HG02970 (cell line): ENCODE measurements at regions not wholly inside any gene's neighbourhood (a gene's known extent, or its start where the extent isn't known, plus 50 kb on each side); places are given as distances from the start of the nearest gene placed in this dataset.

Experiments used
- ATAC-seq: cut with Tn5 transposase; IDR thresholded peaks from one replicate; pipeline ENCODE4 v1.9.1; 2021; ENCODE audit warnings: mild to moderate bottlenecking, moderate library complexity, moderate number of reproducible peaks; ENCODE audit not compliant: unreplicated experiment, low FRiP score

- no peak for ATAC-seq
These were observed 313.9 kb upstream of the CCDC54 start for GRCh38 chr3:107063351-107063750.

GRCh38 chr3:107064405-107065060, 312.7 kb upstream of the CCDC54 start:
- peak; percentile 95 for ATAC-seq

- ATAC-seq = no peak
These were observed 312.0 kb upstream of the CCDC54 start for GRCh38 chr3:107065094-107065861.

DNA sequence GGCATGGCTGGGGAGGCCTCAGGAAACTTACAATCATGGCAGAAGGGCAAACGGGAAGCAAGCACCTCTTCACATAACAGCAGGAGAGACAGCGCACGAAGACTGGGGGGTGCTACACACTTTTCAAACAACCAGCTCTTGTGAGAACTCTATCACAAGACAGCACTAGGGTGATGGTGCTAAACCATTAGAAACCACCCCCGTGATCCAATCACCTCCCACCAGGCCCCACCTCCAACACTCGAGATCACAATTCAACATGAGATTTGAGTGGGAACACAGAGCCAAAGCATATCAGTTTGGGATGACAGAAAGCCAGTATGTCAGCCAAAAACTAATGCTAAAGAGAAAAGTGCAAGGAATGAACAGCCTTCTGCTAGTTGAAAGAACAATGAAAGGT, 309.8 kb upstream of the CCDC54 start:
- no peak for ATAC-seq

DNA sequence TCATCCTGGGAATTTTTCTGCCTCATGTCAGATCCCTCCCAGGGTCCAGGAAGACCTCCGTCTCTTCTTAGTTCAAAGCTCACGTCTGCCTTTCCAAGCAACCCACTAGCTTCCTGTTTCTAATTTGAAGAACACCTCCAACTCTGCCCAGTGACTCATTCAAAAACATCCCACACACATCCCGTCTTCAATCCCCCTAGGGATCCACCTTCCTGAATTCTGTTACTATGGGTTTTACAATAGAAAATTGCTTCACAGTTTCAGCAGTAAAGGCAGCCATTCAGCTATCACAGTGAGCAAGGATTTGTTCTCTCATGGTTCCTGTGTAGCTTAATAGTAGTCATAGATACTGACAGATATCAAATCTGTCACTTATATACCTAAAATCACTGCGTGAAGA, 308.3 kb upstream of the CCDC54 start:
- ATAC-seq = no peak

DNA sequence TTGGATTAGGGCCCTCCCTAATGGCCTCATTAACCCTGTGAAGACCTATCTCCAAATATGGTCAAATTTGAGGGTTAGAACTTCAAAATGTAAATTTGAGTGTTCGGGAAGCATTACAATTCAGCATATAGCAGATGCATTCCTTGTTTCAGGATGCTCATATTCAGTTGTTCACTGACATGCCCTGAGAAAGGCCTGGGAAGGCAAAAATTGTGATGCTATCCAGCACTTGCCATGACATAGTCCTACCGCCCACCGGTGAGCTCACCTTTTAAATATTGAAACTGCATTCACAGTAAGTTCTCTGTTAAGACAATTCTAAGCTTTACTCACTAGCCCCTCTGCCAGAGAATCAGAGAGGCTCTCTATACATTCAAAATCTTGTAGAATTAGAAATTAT, 300.3 kb upstream of the CCDC54 start:
- ATAC-seq = no peak

- ATAC-seq = no peak
These were observed 299.8 kb upstream of the CCDC54 start for GRCh38 chr3:107077391-107077790.

GRCh38 chr3:107082527-107082926, 294.7 kb upstream of the CCDC54 start:
- no peak for ATAC-seq

DNA sequence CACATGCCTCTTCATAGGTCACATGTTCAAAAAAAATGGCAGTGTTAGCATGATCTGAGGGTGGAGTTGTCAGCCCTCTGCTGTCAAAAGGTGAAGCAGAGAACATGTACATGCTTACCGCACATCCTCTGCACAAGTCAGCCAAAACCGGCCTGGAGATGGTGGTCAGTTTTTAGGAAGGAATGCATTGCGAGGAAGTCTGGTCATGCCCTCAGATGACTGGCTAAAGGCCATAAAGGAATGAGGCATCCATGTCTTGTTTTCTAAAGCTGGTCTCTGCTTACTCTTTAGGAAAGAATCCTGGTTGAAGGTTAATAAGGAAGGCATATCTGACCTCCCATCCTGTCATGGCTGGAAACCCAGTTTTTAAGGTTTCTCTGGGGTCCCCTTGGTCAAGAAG, 292.0 kb upstream of the CCDC54 start:
- ATAC-seq = no peak

DNA sequence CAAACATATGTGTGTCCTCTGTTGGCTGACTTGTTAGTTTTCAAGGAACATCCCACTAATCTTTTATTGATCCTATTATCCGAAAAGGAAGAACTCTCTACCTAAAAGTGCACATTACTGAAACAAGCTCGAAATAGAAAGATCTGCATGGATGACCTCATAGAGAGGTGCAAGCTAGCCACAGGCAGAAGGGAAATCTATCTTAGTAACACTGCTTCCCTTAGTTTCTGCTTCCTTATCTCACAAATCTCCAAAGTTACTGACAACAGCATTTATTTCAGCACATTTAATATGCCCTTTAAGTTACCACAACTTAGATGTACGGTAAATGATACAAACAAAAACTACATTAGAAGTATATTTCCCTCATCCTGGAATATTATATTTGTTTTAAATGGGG, 285.1 kb upstream of the CCDC54 start:
- no peak for ATAC-seq

GRCh38 chr3:107098864-107099263, 278.4 kb upstream of the CCDC54 start:
- no peak for ATAC-seq

DNA sequence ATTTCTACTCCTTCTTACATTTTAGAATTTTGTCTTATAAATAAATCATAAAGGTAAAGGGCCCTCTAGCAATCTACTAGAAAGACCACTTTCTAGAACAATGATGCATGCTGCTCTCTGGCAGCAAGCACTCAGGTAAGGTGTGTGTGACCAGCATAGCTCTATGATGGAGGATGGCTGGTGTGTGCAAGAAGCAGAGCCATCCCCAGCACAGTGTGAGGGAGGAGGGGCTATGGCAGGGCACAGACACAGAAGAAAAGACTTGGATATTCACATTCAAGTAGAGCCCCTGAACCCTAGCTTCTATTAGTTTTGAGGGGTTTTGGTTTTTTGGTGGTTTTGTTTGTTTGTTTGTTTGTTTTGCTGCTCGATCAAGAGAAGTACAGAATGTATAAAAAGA, 277.1 kb upstream of the CCDC54 start:
- no peak for ATAC-seq

- no peak for ATAC-seq
These were observed 276.7 kb upstream of the CCDC54 start for GRCh38 chr3:107100573-107100972.

- ATAC-seq = no peak
These were observed 273.5 kb upstream of the CCDC54 start for GRCh38 chr3:107103786-107104185.

GRCh38 chr3:107106316-107106715, 270.9 kb upstream of the CCDC54 start:
- no peak for ATAC-seq

GRCh38 chr3:107106907-107107306, 270.3 kb upstream of the CCDC54 start:
- no peak for ATAC-seq

- no peak for ATAC-seq
These were observed 266.5 kb upstream of the CCDC54 start for GRCh38 chr3:107110596-107111305.

GRCh38 chr3:107111872-107112271, 265.4 kb upstream of the CCDC54 start:
- ATAC-seq = no peak

DNA sequence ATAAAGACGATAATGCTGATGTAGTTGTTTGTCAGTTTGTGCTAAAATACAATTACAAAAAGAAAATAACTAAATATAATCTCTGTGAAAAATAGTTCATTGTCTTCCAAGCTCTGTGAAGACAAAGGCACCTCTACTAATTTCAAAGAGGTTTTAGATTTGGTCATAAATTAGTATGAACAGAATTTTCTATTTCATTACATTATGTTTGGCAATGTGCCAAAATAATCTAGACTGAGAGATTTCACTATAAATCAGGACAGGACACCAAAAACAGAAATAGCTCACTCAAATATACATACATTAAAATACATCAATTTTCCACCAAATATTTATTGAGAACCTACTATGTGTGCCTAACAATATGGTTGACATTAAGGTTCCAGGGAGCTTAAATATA, 264.9 kb upstream of the CCDC54 start:
- ATAC-seq = no peak

- ATAC-seq = no peak
These were observed 261.0 kb upstream of the CCDC54 start for GRCh38 chr3:107116251-107116650.

DNA sequence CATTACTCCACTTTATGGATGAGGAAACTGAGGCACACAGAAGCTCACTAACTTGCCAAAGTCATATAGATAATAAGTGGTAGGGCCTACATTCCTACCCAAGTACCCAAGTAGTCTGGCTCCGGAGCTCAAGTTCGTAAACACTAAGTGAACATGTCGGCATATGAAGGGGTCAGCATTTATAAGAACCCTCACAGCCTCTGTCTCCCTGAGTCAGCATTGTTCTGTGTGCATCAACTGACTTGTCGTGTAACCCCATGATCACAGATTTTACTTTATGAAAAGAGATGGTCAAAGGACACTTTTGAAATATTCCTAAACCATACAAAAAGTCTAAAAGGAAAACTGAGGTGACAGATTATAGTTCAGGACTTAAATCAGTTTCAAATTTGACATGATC, 260.1 kb upstream of the CCDC54 start:
- ATAC-seq = no peak
